ENCODE measurements at regions not wholly inside any gene's neighbourhood (a gene's known extent, or its start where the extent isn't known, plus 50 kb on each side); places are given as distances from the start of the nearest gene placed in this dataset.
"Not testable (repeated sequence)": the region's sequence is repeated elsewhere in the genome, so short reads cannot be mapped to it uniquely, and the experiment has no call there.

DNA sequence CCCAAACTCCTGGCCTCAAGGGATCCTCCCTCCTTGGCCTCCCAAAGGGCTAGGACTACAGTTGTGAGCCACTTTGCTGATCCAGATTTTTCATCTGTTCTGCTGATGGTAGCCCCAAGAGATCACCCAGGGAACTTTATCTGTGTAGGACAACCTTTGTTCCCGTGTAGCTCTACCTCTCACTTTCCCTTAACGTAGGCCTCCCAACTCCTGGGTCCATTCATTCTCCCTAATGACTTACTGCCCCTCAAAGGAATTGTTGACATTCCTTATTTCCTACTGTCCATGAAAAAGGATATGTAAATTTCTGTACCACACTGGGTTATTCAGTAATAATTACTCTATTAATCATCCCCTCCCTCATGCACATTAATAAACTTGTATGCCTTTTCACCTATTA is 51.0 kb upstream of the PHF24 start:
- FAIRE-seq = no peak

DNA sequence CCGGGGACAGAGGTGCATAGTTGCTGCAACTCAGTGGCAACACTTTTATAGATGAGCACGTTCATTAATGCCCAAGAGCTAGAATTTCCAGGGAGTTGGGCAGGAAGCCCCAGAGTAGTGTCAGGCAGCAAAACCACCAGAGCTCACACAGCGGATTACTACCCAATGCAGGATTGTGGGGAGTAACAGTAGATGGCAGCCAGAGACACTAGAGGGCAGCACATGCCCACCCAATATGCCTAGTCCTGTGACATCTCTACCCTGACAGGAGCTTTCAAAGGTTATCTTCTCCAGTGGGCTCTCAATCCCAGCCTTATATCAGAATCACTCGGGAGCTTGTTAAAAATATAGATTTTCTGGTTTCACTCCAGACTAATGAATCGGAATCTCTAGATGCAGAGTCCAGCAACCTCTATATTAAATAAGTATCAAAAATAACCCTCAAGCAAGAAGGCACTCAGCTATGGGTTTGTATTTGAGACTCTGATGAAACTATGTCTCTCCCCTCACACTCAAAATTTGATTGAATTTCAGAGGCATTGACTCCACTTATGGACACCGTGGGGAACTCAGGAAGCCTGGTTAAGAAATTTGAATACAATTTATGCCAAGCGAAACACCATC is 58.4 kb upstream of the PHF24 start:
- peak; percentile 93 for FAIRE-seq

DNA sequence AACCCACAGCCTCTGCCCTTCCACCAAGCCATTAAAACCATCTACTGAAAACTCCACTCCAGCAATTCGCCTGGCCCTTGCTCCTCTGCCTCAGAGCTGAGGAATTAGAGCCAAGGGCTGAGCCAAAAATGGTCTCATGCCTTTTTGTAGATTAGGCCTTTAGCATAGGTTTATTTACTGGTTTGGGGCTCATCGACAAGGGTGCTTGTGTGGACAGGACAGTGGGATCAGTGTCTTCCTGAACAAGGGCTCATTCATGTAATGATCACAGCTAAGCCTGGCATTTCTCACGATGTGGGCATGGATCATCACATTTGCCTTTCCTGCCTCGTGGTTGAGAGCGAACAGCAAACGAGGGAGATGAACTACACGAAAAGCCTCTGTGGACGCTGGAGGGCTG is 59.2 kb upstream of the PHF24 start:
- FAIRE-seq = no peak

DNA sequence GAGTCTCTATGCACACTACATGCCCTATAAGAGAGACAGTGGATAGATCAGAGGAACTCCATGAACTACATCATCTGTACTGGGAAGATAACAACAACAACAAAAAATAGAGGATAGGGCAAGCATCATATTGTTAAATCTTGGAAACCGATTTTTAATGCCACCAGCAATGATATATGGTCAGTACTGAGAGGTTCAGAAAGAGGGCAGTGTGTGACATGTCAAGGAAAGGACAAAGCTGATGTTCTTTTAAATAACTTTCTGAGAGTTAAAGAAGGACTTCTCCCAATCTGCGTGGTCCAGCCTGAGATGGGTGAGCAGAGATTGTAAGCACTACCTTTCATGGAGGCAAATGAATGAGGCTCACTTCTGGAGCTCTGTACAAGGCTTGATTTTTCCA is 62.0 kb upstream of the PHF24 start:
- FAIRE-seq = no peak

DNA sequence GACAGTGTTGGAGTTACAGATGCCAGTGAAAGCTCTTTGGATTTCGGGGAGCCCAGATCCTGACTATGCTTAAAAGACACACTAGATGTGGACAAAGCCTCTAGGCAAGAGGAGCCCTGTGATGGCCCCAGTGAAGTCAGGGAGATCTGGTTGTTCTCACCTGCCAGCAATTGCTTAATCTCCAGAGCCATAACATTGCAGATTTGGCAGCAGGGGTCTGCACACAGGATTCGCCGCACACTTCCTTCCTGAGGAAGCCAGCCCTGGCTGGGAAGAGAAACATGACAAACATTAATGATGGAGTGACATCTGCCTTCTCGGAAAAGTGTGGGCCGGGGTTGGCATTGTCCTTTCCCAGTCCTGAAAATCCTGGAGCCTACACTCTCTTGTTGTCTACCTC is 65.2 kb upstream of the PHF24 start:
- FAIRE-seq = no peak

DNA sequence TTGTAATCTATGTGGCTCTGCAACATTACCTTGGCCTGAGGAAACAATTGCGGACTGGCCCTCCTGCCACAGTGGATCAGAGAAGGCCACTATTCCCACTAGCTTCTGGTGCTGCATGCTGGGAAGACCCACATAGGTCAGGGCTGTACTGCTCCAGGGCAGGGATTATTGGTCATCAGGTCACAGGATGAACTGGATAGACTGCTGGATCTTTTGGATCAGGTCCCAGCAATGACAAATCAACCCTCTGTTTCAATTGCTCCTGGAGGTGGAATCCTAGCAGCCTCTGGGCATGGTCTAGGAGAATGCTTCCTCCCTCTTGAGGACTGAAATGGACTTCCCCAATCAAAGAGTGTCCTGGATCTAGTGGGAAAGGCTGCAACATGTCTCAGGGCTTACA is 66.7 kb upstream of the PHF24 start:
- FAIRE-seq = no peak

DNA sequence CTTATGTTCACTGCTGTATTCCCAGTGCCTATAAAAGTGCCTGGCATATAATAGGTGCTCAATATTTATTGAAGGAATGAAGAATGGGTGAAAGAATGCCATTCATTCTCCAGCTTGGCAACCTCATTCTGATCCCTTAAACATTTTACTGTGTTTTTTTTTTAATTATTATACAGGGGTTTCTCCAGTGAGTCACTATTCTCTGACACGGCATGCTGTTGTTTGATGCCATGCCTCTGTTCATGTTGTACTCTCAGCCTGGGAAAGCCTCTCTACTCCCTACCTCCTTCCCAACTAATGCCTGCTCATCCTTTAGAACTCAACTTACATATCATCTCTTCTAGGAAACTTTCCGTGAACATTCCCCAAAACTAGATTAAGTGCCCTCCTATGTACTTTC is 70.2 kb upstream of the PHF24 start:
- FAIRE-seq = no peak

DNA sequence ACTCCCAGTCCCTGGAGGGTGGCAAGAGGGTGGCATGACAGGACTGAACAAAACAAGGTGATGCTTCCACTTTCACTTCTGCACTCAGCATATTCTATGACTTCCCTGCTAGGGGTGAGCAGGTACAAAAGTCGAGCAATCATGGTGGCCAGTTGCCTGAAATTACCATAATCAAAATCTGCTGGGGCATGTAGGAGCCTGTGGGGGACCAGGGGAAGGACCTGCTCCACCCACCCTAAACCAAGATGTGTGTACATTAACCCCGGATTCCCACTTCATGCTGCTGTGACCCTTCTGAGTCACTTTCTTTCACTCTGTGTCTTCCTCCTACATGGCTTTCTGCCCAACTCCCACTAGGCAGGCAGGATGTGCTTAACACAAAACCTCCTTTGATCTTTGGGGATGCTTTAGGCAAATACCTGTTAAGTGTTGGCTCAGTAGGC is 73.3 kb upstream of the PHF24 start:
- no peak for FAIRE-seq

DNA sequence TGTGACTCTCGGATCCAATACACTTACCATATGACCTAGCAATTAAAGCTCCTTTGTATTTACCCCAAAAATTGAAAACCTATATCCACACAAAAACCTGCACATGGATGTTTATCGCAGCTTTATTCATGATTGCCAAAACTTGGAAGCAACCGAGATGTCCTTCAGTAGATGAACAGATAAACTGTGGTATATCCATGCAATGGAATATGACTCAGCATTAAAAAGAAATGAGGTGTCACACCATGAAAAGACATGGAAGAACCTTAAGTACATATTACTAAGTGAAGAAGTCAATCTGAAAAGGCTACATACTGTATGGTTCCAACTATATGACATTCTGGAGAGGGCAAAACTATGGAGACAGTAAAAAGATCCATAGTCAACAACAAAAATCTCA is 82.0 kb upstream of the PHF24 start:
- no peak for FAIRE-seq

DNA sequence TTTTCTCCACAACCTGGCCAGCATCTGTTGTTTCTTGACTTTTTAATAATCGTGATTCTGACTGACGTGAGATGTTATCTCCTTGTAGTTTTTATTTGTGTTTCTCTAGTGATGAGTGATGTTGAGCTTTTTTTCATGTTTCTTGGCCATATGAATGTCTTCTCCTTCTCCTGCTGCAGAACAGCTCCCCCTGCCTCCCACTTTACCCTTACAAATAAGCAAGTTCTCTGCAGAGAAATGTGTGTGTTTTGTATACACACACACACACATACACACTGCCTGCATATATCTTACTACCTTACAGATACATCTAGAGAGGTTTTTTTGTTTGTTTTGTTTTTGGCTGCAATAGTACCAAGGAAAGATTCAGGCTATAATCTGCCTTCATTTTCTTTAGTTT is 88.7 kb upstream of the PHF24 start:
- FAIRE-seq = no peak

DNA sequence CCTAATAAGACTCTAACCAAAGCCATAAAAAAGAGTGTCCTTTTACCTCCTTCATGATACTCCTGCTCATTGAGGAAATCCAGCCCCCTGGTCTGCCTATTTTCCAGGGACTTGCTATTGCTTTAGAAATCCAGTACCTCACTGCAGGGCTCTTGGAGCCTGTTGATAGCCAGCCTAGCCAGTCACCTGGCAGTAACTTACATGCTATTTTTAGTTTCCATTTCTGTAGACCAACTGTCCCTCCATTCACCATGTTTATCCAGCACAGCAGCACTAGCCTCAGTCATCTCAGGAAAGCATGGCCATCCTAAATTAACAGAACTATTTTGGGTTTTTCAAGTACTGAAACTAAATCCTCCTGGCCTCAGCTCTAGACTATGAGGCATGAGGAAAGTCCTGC is 91.5 kb upstream of the PHF24 start:
- no peak for FAIRE-seq

DNA sequence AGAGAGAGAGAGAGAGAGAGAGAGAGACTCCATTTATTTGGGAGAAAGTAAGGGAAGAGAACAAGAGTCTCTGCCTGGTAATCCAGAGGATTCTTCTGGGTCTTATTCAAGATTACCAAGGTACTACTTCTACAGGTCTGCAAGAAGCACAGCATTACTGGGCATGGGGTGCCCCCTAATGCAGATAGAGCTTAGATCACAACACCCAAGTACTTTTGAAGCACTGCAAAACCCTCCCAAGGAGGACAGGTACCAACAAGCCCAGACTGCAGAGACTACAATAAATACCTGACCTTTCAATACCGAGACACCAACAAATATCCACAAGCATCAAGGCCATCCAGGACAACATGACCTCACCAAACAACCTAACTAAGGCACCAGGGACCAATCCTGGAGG is 94.7 kb upstream of the PHF24 start:
- FAIRE-seq = no peak

DNA sequence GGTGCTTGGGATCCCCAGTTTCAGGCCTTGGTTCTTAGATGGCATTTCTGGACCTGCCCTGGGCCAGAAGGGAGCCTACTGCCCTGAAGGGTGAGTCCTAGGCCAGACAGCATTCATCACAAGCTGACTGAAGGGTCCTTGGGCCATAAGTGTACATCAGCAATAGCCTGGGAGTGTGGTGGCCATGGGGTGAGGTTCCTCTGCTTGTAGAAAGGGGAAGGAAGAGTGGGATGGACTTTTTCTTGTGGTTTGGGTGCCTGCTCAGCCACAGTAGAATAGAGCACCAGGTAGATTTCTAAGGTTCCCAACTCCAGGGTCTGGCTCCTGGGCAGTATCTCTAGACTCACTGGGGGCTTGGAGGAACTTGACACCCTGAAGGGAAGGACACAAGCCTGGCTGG is 95.2 kb upstream of the PHF24 start:
- FAIRE-seq = no peak

DNA sequence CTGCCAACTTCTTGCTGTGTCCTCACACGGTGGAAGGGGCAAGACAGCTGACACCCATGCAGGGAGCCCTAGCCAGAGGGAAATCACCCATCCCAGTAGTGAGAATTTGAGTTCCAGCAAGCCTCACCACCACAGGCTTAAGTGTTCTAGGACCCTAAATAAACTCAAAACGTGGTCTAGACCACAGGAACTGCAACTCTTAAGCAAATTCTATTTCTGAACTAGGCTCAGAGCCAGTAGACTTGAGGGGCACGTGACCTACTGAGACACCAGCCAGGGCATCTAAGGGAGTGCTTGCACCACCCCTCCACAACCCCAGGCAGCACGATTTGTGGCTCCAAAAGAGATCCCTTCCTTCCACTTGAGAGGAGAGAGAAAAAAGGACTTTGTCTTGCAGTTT is 96.0 kb upstream of the PHF24 start:
- no peak for FAIRE-seq

DNA sequence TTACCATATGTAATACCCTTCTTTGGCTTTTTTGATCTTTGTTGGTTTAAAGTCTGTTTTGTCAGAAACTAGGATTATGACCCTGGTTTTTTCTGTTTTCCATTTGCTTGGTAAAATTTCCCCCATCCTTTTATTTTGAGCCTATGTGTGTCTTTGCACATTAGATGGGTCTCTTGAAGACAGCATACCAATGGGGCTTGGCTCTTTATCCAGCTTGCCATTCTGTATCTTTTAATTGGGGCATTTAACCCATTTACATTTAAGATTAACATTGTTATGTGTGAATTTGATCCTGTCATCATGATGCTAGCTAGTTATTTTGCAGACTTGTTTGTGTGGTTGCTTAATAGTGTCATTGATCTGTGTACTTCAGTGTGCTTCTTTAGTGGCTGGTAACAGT is 103.1 kb upstream of the PHF24 start:
- FAIRE-seq = not testable (repeated sequence)

DNA sequence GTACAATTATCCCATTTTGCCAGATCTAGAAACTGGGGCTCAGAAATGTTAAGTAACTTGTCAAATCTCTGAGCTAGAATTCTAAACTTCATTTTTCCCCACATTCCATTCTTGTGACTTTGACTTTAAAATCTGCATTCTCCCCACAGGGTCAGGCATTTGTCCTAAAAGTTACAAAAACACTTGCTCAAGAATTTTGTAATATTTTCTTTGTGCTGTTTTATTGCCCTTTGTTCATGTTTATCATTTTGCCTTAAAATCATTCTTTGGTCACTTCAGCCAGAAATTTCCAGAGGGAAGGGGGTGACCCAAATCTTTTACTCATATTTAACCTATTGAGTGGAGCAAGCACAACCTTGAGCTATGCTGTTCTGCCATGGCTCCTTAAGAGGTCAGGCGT is 120.1 kb upstream of the CCL21 start:
- no peak for FAIRE-seq

DNA sequence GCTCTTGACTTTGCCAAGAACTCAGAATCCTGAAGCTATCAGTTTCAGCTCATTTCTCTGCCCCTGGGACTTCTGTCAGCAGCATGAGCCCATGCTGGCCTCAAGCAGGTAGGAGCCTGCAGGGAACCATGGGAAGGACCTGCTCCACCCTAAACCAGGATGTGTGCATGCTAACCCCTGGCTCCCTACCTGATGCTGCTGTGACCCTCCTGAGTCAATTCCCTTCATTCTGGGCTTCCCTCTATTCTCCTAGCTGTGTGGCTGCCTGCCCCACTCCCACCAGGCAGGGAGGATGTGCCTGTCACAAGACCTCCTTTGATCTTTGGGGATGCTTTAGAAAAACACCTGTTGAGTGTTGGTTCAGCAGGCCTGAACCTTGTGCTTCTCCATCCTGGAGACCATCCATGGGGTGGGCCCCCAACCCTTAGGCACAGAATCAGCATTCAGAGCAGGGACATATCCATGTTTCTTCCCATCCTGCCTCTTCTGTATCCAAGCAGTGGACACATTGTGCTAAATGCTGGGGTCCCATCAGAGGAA is 117.1 kb upstream of the CCL21 start:
- no peak for FAIRE-seq

DNA sequence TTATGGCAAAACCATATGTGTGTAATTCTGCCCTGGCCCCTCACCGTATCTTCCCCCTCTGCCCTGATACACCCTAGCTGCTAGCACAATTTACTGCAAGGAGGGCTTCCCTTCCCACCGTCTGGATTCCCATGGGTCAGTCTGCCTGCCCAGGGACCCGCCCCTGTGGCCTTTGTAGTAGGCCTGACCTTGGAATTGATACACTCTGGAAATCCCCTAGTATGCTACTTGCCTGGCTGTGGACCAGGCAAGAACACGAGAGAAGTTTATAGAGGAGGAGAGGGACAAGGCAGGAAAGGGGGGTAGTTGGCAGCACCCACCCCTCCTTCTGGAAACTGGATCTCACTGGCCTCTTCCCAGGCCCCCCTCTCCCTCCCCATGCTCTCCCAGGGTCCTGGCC is 115.8 kb upstream of the CCL21 start:
- no peak for FAIRE-seq

DNA sequence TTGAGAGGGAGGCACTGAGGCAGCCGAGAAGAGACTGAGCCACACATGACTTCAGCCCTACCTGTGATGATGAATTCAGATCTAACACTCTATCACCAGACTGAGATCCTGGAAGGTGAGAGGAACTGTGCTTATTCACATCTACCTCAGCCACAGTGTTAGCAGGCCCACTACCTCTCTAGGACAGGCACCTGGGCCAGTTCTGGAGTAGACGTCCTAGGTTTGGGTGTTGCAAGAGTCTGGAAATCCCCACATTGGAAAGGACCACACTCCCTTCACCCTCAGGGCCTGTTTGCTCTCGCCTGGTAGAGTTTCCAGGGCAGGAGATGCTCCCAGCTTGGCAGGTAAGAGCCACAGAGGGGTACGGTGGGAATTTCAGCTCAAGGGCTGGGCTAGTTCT is 113.8 kb upstream of the CCL21 start:
- no peak for FAIRE-seq

DNA sequence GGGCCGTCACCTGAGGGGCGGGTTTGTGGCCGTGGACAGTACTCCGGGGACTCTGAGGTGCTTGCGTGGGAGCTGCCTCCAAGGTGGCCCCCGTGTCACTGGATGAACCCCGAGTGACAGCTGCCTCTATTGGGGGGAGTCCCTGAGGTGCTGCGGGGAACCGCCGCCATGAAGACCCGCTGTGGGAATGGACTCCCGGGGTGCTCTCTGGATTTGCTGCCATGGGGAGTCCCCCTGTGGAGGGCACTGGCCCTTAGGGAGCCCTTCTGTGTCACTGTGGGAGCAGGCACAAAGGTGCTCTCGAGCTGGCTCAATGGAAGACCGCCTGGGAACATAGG is 100.2 kb upstream of the CCL21 start:
- no peak for FAIRE-seq

DNA sequence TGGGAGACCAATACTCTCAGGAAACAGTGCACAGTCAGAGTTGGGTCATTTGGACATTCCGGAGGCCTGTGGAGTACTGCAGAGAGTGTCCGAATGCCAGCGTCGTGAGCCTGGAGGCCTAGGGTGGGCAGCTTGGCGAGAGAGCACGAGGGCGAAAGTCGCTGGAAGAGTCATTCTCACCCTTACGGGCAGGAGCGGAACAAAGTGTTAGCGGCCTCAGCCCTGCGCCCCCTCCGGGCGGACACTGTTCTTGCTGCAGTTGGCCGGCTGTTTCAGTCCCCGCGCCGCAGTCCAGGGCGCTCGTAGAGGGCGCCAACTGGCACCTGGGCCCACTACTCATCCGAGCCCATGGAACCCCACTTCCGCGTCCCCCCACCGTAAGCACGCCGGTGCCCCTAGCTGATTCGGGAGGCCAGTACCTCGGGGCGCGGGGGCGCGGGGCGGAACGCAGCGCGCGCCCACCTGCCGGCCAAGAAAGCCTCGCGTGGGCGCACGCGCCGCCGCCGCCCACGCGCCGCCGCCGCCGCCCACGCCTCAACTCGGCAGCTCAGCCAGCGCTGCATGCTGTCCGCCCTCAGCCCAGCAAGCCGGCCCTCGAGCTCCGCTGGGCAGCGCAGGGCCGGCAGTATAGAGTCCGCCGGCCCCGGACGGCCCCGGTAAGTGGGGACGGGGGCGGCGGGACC is 99.7 kb upstream of the CCL21 start:
- FAIRE-seq = no peak

DNA sequence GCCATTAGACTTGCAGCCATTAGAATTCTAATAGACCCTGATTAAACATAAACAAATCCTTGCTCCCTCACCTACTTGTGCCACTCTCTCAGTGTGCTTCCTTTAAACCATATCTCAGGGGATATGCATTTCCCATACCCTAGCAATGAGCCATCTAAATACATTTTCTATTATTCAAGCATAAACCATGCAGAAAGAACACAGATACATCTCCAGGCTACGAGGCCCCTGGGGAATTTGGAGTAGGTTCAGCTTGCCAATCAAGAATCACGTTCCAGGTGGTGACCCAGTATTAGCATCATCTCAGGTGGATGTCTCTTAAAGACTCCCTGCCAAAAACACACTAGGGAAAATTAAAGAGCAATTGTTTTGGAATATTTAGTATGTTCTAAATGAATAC is 93.0 kb upstream of the CCL21 start:
- no peak for FAIRE-seq

DNA sequence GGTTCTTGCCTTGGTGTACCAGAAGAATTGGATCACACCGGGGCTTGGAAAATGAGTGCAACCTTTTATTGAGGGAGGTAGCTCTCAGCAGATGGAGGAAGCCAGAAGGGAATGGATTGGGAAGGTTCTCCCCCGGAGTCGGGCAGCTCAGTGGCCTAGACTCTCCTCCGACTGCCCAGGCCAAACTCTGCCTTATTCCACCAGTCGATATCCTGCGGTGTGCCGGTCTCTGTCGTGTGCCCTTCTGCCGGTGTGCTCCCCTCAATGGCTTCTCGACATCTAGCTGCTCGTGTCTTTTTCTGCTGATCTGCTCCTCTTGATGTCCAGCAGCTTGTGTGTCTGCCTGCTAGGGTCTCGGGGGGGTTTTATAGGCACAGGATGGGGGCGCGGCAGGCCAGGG is 87.4 kb upstream of the CCL21 start:
- FAIRE-seq = no peak

DNA sequence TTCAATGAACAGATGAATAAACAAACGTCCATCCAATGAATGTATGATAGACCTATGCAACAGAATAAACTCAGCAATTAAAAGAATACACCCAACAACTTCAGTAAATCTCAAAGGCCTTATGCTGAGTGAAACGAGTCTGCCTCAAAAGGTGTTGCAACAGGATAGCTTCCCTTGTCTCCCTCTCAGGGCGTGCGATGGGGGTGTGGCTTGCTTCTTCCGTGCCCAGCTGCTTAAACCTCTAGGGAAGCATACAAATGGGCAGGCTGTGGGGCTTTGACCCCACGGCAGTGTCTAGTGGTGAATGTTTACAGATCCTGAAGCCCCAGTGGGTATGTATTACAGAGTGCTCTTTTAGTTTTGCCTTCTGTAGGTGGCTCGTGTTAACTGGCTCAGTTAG is 87.0 kb upstream of the CCL21 start:
- no peak for FAIRE-seq

DNA sequence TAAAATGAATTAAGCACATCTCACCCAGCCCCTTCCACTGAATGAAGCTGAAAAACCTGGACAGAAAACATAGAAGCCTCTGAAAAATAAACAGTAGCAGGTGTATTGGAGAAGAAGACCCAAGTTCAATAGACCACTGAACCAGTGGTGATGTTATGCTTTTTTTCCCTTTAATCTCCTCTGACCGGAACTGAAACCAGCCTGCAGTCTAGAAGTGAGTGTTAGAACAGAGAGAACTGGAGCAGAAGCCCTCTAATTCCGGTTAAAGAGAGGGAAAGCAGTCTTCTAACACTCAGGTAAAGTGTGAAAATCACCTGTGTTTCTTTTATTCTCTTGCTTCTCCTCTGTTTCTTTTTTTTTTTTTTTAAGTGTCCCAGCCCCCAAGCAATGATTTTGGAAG is 83.5 kb upstream of the CCL21 start:
- no peak for FAIRE-seq

All from islet of Langerhans (tissue), 1 donor.